NCI-H748 treated with DMSO at 0.1 percent for 48 hours (cell line): ENCODE measurements at regions not wholly inside any gene's neighbourhood (a gene's known extent, or its start where the extent isn't known, plus 50 kb on each side); places are given as distances from the start of the nearest gene placed in this dataset.
"Not testable (repeated sequence)": the region's sequence is repeated elsewhere in the genome, so short reads cannot be mapped to it uniquely, and the experiment has no call there.

Experiments
- DNase-seq: peaks from one replicate; lab custom pipeline; 2025; lab: John Stamatoyannopoulos, UW

GRCh38 chr15:58360421-58361090 is 71.2 kb upstream of the LIPC start:
- no peak for DNase-seq

GRCh38 chr15:58361273-58361759 is 70.5 kb upstream of the LIPC start:
- no peak for DNase-seq

GRCh38 chr15:58362262-58362922 is 69.4 kb upstream of the LIPC start:
- DNase-seq: no peak

GRCh38 chr15:58363118-58363517 is 68.7 kb upstream of the LIPC start:
- not testable (repeated sequence) for DNase-seq

GRCh38 chr15:58363673-58364072 is 68.1 kb upstream of the LIPC start:
- not testable (repeated sequence) for DNase-seq

GRCh38 chr15:58365098-58365497 is 66.7 kb upstream of the LIPC start:
- not testable (repeated sequence) for DNase-seq

GRCh38 chr15:58369261-58369701 is 62.5 kb upstream of the LIPC start:
- no peak for DNase-seq

GRCh38 chr15:58369956-58370355 is 61.8 kb upstream of the LIPC start:
- no peak for DNase-seq

- DNase-seq: no peak
Measured at GRCh38 chr15:58374147-58374546, 57.6 kb upstream of the LIPC start.

- DNase-seq: no peak
Measured at GRCh38 chr15:58377193-58377592, 54.6 kb upstream of the LIPC start.

GRCh38 chr15:58378241-58379085 is 53.3 kb upstream of the LIPC start:
- no peak for DNase-seq

- DNase-seq: not testable (repeated sequence)
Measured at GRCh38 chr15:58379454-58379853, 52.3 kb upstream of the LIPC start.

- no peak for DNase-seq
Measured at GRCh38 chr15:58380280-58380945, 51.4 kb upstream of the LIPC start.

GRCh38 chr15:58381697-58382096 is 50.1 kb upstream of the LIPC start:
- no peak for DNase-seq
